HG03135 (cell line): ENCODE measurements at regions not wholly inside any gene's neighbourhood (a gene's known extent, or its start where the extent isn't known, plus 50 kb on each side); places are given as distances from the start of the nearest gene placed in this dataset.
"Not testable (repeated sequence)": the region's sequence is repeated elsewhere in the genome, so short reads cannot be mapped to it uniquely, and the experiment has no call there.

Experiments
- ATAC-seq: cut with Tn5 transposase; IDR thresholded peaks from one replicate; pipeline ENCODE4 v1.9.1; 2021; ENCODE audit warnings: mild to moderate bottlenecking, moderate library complexity; ENCODE audit not compliant: unreplicated experiment

DNA sequence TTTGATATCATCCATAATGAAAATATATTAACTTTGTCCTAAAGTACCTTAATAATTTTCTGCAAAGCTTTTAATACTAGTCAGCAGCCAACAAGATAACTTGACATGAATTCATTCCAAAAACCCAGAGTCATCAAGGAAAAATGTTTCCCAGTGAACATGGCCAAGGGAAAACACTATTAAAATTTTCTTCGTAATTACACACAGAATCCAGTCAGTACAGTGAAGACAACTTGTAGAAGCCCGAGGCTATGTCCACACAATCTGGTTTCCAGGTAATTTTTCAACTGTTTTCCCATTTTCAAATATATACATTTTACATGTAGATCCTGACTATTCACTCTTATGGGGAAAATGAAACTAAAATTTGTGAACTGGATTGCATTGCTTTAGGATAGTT lies 600.9 kb downstream of the CDH8 start:
- no peak for ATAC-seq

DNA sequence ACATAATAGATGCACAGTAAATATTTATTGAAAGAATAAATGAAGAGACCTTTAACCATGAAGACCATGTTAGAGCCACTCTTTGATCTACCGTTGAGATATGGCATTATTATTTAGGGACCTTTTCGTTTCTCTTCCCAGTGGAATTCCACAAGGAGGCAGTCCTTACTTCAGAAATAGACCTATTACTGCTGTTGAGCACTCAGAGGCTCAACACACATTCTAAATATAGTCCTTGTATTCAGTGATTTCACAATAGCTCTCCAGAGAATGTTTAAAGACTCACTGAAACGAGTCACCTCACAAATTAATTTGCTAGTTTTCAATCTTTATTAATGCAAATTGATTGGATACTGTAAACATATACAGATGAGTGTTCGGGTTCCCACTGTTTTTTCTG lies 603.8 kb downstream of the CDH8 start:
- no peak for ATAC-seq

DNA sequence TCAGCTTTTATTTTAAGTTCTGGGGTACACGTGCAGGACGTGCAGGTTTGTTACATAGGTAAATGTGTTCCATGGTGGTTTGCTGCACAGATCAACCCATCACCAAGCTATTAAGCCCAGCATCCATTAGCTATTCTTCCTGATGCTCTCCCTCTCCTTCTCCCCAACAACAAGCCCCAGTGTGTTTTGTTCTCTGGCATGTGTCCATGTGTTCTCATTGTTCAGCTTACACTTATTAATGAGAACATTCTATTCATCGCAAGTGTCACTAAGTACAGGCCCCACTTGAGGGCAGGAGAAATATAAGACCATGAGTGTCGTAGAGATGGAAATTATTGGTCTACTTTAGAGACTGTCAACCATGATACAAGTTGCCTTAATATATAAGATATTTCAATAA lies 615.1 kb downstream of the CDH8 start:
- ATAC-seq, result no peak

DNA sequence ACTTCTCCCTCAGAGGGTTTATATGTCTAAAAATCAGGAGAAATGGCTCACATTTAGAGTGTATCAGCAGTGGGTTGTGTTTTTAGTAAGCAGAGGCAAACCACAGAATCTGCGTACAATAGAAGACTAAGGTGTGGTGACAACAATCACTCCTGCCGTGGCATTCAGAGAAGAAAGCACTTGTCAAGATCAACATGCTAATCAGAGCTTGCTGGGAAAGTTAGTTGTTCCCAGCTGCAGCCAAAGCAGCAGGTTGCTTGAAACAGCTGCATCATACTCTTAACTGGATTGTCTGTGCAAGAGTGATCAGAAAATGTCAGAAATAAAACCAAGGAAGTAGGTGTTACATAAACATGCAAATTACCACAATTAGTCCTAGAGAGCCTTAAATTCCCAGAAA lies 616.4 kb downstream of the CDH8 start:
- no peak for ATAC-seq

DNA sequence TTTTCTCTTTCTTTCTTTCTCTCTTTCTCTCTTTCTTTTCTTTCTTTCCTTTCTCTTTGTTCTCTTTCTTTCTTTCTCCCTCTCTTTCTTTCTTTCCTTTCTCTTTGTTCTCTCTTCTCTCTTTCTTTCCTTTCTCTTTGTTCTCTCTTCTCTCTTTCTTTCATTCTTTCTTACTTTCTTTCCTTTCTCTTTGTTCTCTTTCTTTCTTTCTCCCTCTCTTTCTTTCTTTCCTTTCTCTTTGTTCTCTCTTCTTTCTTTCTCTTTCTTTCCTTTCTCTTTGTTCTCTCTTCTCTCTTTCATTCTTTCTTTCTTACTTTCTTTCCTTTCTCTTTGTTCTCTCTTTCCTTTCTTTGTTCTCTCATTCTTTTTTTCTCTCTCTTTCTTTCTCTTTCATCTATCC lies 617.4 kb downstream of the CDH8 start:
- not testable (repeated sequence) for ATAC-seq

DNA sequence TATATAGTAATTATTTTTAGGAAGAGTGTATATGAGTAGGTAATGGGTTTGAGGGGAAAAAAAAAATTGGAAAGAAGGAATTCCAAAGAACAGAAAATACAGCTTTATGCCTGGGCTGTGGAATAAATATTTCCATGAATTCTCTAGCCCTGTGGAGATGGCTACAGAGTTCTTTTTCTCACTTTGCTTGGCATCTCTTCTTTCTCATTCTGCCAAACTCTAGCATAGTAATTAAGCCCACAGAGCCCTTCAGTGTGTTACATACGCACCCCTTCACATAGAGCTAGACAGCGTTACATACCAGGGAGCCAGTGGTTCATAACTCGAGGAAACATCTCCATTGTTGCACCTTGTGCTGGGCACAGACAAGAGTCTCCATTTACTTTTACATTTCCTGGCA lies 621.1 kb downstream of the CDH8 start:
- ATAC-seq, result no peak

DNA sequence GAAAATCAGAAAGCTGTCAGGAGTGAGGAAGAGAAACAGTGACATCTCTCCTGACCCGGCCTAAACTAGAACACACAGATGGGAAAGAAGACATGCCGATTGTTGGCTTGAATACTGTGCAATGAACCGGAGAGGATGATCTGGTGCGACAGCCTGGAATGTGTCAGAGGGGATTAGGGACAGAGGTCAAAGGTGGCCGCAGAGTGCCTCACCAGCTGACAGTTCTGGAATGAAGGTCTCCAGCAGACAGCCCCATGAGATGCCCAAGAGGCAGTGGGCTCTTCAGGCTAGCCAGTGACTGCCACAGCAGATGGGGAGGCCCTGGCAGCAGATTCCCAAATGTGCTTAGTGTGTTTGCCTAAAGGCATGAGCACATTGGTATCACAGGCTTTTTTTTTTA lies 623.2 kb downstream of the CDH8 start:
- ATAC-seq, result no peak

DNA sequence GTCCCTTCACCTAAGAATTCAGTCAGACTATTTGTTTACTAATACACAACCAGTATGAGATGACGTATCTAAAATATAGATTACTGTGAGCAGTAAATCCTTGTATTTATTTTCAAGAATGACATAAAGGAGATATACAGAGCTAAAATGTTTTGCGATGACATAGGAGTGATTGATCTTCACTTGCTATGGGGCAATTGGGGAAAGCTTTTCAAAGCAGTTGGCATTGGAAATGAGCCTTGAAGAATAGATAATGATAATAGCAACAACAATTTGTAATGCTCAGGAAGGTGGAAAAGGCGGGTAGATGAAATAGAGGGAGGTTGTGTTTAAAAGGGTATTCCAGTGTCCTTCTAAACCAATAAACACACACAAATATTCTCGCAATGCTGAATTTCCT lies 623.7 kb downstream of the CDH8 start:
- no peak for ATAC-seq

DNA sequence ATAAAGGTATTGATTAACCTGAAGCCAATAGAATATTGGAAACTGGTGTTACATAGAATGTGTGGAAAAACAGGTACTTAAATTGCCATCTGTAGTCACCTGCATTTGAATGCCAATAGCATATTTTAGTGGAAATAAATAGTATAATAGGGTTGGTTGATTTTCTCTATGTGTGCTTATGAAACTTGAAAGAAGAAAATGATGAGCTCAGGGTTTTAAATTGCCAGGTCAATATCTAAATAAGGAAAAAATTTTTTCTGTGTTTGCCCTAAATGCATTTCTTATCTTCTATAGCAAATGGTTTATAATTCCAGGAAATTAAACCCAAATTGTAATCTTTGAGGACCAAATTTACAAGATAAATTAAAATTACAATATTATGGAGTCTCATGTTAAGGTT lies 626.6 kb downstream of the CDH8 start:
- no peak for ATAC-seq

DNA sequence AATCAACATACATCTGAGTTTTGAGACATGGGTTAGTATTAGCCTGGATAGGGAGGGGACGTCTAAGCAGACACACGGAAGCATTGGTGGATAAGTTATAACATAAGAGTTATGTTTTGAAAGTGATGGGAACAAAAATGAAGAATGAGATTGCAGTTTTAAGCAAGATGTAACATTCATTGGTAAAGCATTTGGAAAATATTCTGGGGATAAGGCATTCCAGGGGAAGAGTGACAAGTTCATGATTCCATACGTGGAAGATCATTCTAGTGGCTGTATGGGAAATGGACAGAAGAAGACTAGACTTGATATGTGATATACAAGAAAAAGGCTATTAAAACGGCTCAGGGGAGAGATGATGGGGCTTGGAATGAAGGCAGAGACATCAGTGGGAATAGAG lies 632.9 kb downstream of the CDH8 start:
- no peak for ATAC-seq

DNA sequence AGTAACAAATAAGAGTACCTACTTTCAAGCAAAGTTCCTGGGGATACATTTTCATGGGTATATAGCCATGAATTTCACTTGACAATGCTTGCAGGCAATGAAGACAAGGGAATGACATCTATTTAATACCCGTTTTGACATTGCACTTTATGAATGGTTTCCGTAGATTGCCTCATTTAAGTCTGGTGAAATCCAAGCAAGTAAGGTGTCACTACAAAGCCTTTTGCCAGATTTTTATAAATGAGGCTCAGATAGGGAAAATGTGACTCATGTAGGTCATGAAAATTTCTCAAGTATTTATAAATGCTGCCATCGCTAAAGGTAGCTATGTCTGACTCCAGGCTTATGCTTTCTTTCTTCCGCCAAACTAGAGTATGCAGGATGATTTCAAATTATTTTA lies 644.3 kb downstream of the CDH8 start:
- ATAC-seq, result no peak

DNA sequence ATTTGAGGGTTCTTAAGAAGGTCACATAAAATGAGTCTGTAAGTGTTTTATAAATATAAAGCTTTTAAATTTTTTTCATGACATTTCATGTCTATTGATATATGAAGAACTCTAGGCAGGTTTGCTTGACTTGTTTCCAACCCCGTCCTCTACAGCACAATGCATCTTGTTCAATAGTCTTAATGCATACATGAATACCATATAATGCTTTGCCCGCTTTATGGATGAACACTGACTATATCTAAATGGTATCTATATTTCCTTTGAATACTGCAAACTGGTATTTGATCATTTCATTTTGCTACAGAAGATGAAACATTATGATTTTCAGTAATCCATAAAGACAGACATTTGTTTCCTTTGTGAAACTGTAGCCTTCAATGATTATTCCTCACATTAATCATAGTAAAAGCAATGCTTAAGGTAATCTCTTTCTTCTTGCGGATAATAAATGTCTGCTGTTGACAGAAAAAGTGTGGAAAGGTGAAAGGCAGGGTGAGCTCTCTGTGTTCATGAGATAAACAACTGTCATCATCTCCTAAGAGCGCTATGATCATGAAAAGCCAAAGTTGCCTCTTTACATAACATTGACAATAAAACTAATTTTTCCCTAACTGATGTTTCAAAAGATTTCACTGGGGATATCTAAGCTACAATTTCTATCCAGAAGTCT lies 645.1 kb downstream of the CDH8 start:
- ATAC-seq, result no peak

DNA sequence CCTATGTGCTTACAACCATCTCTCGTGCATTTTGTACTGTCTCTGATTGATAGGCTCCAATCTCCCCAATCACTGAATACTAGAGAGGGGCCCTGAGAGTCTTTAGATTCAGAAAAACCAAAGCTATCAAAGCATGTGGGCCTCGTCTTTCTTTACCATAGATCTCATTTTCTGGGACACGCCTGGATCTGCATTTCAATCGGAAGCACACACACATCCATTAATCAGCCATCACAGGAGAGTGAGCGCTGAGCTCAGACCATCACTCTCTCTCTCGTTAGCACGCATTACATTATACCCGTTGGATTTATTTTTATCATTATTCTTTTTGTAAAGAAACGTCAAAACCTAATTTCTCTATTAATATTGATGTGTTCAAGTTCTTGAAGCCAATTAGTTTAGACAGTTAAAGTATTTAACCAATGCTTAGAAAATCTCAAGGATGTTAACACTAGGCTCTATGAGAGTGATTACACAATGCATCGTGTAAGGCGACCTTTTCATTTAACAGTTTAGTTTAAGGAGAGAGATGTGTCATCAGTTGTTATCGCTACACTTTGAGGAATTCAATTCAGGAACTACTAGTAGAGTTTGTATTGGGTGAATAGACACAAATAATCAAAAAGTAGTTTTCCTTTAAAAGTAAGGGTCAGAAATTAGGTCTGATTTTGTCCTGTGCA lies 650.7 kb downstream of the CDH8 start:
- ATAC-seq, result no peak

DNA sequence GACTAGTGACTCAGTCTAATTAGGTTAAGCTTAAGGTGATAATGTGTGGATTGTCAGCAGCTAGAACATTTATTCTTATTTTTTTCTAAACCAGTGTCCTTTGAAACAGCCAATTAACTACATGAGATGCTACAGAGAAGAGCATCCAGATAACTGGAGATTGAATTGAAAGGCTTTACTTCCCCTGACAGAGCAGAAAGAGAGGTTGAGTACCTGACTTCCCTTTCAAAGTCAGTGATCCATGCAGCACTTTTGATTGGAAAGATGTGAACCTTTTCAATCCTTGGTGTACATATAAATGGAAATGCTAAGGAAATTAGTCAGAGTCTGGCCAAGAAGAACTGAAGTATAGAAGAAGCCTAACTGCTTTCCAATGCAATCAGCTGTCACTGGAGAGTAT lies 653.8 kb downstream of the CDH8 start:
- no peak for ATAC-seq

DNA sequence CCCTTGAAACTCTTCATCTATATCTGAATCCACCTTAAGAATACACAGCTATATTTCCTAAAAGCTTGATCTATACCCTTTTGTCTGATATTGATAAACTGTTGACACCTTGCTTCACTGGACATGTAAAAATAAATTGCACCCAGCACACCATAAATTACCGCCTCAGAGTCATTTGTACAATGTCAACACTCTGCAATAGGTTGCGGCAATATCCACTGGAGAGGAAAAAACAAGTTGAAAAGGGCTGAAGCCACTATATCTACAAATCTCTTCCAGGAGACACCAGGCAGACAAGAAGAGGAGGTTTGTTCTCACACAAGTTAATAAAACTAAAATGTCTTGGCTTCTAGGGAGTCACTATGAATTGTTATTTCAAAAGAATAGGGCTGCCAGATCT lies 656.9 kb downstream of the CDH8 start:
- no peak for ATAC-seq

DNA sequence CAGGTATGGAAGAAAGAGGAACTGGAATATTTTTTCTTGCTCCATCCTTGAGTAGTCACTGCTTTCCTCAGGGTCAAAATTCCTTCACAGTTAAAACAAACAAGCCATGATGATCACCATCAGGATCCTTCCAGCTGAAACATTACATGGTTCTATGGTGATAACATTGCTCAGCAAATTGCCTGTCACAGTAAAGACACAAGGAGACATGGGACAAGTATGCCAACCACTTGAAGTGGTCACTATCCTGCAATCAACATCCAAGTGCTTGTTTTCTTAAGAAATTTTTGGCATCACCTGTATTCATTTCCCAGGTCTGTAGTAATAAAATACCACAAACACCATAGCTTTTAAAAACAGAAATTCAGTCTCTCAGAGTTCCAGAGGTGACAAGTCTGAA lies 662.2 kb downstream of the CDH8 start:
- ATAC-seq, result no peak

DNA sequence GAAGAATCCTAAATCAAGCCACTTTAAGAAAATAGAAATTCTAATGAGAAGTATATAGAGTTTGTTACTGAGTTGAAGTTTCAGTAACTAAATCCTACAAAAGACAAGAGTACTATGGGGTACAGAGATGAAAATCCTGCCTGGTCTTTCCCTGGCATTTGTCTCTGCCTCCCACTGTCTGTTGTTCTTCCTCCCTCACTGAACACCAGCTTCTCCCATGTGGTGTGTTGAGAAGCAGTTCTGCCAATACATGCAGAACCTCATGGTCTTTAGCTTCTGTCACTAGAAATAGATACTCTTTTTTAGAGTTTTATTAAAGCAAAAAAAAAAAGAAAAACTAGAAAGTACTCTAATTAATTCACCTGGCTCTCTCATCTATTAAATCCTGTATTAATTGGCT lies 664.4 kb downstream of the CDH8 start:
- no peak for ATAC-seq

DNA sequence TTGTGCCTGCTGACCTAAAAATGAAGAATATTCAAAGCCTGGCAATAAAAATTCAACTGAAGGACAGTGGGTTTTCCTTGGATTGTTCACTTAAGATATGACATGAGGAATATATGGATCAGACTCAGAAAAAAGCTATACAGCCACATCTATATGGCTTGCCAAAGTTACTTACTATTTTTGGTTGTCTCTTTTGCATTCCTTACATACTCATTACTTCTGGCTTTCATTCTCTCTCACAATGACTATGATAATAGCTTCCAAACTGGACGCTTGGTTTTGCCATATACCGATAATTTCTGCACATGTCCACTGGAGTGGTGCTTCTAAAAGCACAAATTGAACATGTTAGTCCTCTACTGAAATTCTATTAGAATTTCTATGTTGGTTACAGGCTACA lies 664.9 kb downstream of the CDH8 start:
- ATAC-seq, result no peak

DNA sequence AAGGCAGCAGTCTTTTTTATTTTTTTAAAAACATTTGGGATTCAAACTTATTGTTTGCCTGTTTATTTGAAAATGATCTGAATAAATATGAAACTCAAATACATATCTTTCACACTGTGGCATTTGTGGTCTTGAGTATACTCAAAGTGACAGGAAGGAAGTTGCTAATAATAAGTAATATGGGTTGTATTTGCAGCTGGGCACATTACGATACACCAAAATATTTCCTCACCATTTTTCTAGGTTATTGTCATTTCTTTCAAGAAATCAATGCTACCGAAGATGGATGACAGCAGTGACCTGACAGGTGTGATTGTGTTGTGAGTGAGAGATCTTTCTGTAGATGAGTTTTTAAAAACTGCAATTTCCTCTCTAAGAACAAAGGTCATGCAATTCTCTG lies 665.7 kb downstream of the CDH8 start:
- no peak for ATAC-seq

DNA sequence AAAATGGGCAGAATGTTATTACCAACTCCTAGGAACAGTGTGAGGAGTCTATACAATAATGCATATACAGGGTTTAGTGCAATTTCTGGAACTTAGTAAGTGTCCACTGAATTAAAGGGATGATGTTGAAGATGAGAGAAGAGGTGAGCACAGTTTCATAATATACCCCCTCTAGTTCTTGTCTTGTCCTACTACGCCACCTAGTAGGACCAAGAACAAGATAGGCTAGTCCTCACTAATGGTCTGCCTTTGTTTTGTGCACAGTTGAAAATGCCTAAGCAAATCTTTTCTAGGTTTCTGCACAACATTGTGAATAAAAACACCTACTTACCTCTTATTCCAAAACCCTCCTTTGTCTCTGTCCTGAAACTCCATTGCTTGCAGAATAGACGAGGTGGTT lies 670.2 kb downstream of the CDH8 start:
- no peak for ATAC-seq

DNA sequence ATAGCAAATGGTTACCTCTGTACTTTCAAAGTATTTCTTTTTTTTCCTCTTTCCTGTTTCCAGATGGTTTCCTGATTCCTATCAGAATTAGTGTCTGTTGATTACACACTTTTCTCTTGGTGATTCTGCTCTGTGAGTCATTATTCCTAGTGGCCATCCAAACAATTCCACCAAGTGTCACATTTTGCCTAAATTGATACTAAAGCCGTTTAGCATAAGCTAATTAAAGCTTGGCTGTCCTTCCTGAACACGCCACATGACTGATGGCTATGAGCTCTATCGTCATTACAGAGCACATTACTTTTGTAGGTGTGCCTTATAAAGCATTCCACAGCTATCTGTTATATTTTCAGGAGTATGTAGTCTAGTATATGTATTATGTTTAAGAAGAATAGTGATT lies 671.2 kb downstream of the CDH8 start:
- ATAC-seq, result no peak

DNA sequence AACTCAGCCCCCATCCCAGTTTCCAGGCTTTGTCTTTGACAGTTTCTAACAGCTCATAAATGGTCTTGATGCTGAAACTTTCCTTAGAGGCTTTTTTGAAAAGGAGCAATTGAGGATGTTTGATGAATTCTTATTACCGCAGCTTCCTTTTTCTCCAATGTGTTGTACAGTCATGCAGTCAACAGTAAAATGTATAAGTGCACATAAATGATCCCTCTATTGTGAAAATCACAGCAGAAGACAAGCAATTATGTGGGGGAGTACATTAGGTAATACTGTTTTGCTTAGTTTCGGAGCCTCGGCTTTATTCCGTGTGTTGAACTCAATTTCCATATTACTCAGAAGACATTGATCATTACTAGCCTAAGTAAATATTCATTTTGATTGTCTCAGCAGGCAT lies 673.7 kb downstream of the CDH8 start:
- ATAC-seq, result no peak

DNA sequence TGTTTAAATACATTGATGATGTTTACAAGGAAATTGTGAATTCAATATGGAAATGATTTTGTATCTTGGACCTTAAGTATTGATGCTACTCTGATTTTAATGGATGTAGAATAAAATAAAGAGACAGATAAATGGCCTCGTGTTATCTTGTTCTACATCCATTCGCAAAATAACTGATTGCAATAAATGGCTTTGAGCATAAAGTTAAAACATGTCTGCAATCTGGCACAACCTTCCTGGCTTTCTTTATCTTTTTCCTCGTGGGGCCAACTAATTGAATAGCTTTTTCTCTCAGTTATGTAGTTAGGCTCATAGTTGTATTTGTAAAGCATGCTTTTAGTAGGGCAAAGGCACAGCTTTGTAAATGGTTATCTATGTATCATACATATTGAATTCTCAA lies 691.4 kb downstream of the CDH8 start:
- ATAC-seq, result no peak
